ACC112 (cell line): ENCODE measurements at regions not wholly inside any gene's neighbourhood (a gene's known extent, or its start where the extent isn't known, plus 50 kb on each side); places are given as distances from the start of the nearest gene placed in this dataset.

Source experiments
- H2AFZ ChIP-seq: fragments of 200-600 bp; sonication (generic); one replicate; pipeline ENCODE4 v1.6.0; 2017; ENCODE audit warnings: antibody characterized with exemption, low read length; ENCODE audit not compliant: unreplicated experiment
- H3K27ac ChIP-seq: fragments of 200-600 bp; sonication (generic); 2 replicates; pipeline ENCODE4 v1.5.1; 2014; ENCODE audit warnings: low read depth, mild to moderate bottlenecking, antibody characterized with exemption, low read length, moderate library complexity
- H3K27me3 ChIP-seq: fragments of 200-600 bp; sonication (generic); 2 replicates; pipeline ENCODE4 v1.6.1; 2014; ENCODE audit warnings: mild to moderate bottlenecking, antibody characterized with exemption, low read length, moderate library complexity, mixed read lengths; ENCODE audit not compliant: insufficient read depth
- H3K36me3 ChIP-seq: fragments of 200-600 bp; sonication (generic); 2 replicates; pipeline ENCODE4 v1.6.1; 2016; ENCODE audit warnings: mild to moderate bottlenecking, antibody characterized with exemption, low read length, moderate library complexity, mixed read lengths; ENCODE audit not compliant: insufficient read depth
- H3K4me1 ChIP-seq: fragments of 200-600 bp; sonication (generic); one replicate; pipeline ENCODE4 v1.6.1; 2016; ENCODE audit warnings: low read length, mixed read lengths; ENCODE audit not compliant: insufficient read depth, unreplicated experiment, control insufficient read depth
- H3K4me3 ChIP-seq: fragments of 200-600 bp; sonication (generic); 2 replicates; pipeline ENCODE4 v1.5.1; 2014; ENCODE audit warnings: mild to moderate bottlenecking, low read depth, low read length
- H3K79me2 ChIP-seq: fragments of 200-600 bp; sonication (generic); one replicate; pipeline ENCODE4 v1.6.0; 2016; ENCODE audit warnings: low read length; ENCODE audit not compliant: control insufficient read depth, unreplicated experiment, insufficient read depth

- H2AFZ ChIP-seq = no peak overlapping the region
- H3K79me2 ChIP-seq = no peaks in the 10 kb centered on the region
- no peak overlapping the region for H3K27ac ChIP-seq
- H3K4me1 ChIP-seq = no peaks in the 10 kb centered on the region
- no peaks in the 10 kb centered on the region for H3K36me3 ChIP-seq
- H3K27me3 ChIP-seq = peaks cover 50% of the 10 kb centered on the region
- H3K4me3 ChIP-seq = no peak overlapping the region
Measured at GRCh38 chr14:76641541-76641940, 119.7 kb upstream of the VASH1 start.

DNA sequence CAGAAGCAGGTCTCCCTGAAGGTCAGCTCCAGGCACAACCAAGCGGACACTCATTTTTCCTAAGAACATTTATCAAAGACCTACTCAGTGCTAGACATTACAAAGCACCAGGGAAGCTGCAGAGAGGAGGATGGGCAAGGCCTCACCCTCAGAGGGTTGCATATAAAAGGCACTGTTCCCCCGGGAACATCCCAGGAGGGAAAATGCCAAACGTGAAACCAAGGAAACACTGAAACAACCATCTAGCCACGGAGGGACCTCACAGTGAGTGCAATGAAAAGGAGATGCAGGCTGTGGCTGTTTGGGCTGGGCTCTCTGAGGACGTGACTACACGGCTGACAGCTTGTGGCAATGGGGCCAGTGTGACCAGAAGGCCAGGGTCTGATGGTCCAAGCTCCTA is 117.4 kb upstream of the VASH1 start:
- Histone ChIP-seq H3K27ac (no peak overlapping the region), H3K79me2 (no peaks in the 10 kb centered on the region), H3K4me3 (no peak overlapping the region), H2AFZ (no peak overlapping the region), H3K27me3 (peaks cover 36% of the 10 kb centered on the region), H3K4me1 (no peaks in the 10 kb centered on the region), H3K36me3 (no peaks in the 10 kb centered on the region)

GRCh38 chr14:76644855-76645518 is 116.3 kb upstream of the VASH1 start:
- Histone ChIP-seq H3K79me2 (no peaks in the 10 kb centered on the region), H3K4me3 (no peak overlapping the region), H3K4me1 (no peaks in the 10 kb centered on the region), H3K27me3 (peaks cover 34% of the 10 kb centered on the region), H3K27ac (no peak overlapping the region), H2AFZ (no peak overlapping the region), H3K36me3 (no peaks in the 10 kb centered on the region)

GRCh38 chr14:76647697-76648298 is 113.5 kb upstream of the VASH1 start:
- peaks cover 38% of the 10 kb centered on the region for H3K27me3 ChIP-seq
- no peaks in the 10 kb centered on the region for H3K79me2 ChIP-seq
- no peak overlapping the region for H3K27ac ChIP-seq
- no peaks in the 10 kb centered on the region for H3K36me3 ChIP-seq
- no peak overlapping the region for H3K4me3 ChIP-seq
- H2AFZ ChIP-seq = no peak overlapping the region
- H3K4me1 ChIP-seq = no peaks in the 10 kb centered on the region

DNA sequence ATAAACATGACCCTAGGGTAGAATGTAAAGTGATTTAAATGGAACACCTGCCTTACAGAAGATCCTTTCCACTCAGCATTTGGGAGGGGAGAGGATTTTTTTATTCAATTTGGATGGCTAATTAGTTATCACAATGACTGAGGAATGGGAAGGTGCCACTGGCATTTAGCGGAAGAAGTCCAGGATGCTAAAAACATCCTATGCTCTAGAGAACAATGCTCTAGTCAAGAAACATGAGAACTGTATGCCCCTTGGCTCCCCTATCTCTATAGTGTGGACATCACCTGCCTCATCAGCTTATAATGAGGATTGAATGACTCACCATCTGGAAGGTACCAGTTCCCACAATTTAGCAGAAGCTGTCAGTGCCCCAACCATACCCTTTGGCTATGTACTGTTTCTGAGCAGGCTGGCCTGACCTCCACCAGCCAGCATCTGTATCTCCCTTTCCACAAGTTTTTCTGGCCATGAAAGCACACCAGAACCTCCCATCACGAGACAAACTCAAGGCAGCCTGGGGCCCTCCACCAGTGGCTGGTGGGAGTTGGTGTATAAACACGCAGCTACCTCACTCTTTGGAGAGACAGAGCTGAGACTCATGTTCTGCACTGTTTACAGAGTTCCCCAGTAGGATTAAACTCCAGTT is 109.7 kb upstream of the VASH1 start:
- no peak overlapping the region for H3K27ac ChIP-seq
- H3K4me3 ChIP-seq = no peak overlapping the region
- H3K4me1 ChIP-seq = no peaks in the 10 kb centered on the region
- H3K27me3 ChIP-seq = peaks cover 52% of the 10 kb centered on the region
- no peak overlapping the region for H2AFZ ChIP-seq
- no peaks in the 10 kb centered on the region for H3K36me3 ChIP-seq
- H3K79me2 ChIP-seq = no peaks in the 10 kb centered on the region

GRCh38 chr14:76653875-76654572 is 107.2 kb upstream of the VASH1 start:
- no peak overlapping the region for H3K4me3 ChIP-seq
- no peak overlapping the region for H3K27ac ChIP-seq
- H3K27me3 ChIP-seq = peaks cover 52% of the 10 kb centered on the region
- no peaks in the 10 kb centered on the region for H3K4me1 ChIP-seq
- no peak overlapping the region for H2AFZ ChIP-seq
- no peaks in the 10 kb centered on the region for H3K36me3 ChIP-seq
- H3K79me2 ChIP-seq = no peaks in the 10 kb centered on the region

- H3K27me3 ChIP-seq = peaks cover 55% of the 10 kb centered on the region
- no peak overlapping the region for H3K27ac ChIP-seq
- no peak overlapping the region for H2AFZ ChIP-seq
- H3K36me3 ChIP-seq = no peaks in the 10 kb centered on the region
- H3K4me3 ChIP-seq = no peak overlapping the region
- no peaks in the 10 kb centered on the region for H3K79me2 ChIP-seq
- H3K4me1 ChIP-seq = no peaks in the 10 kb centered on the region
Measured at GRCh38 chr14:76654573-76655108, 106.6 kb upstream of the VASH1 start.

- H2AFZ ChIP-seq = no peak overlapping the region
- H3K27me3 ChIP-seq = peaks cover 55% of the 10 kb centered on the region
- H3K27ac ChIP-seq = no peak overlapping the region
- no peak overlapping the region for H3K4me3 ChIP-seq
- no peaks in the 10 kb centered on the region for H3K36me3 ChIP-seq
- no peaks in the 10 kb centered on the region for H3K4me1 ChIP-seq
- H3K79me2 ChIP-seq = no peaks in the 10 kb centered on the region
Measured at GRCh38 chr14:76655331-76655730, 105.9 kb upstream of the VASH1 start.

- Histone ChIP-seq H3K4me3 (no peak overlapping the region), H3K27ac (no peak overlapping the region), H3K4me1 (no peaks in the 10 kb centered on the region), H3K79me2 (no peaks in the 10 kb centered on the region), H3K36me3 (no peaks in the 10 kb centered on the region), H2AFZ (no peak overlapping the region), H3K27me3 (peaks cover 45% of the 10 kb centered on the region)
Measured at GRCh38 chr14:76656592-76656991, 104.7 kb upstream of the VASH1 start.

- H3K4me3 ChIP-seq = no peak overlapping the region
Measured at GRCh38 chr14:76657404-76657803, 103.9 kb upstream of the VASH1 start.

More at GRCh38 chr14:76657404-76657803, 103.9 kb upstream of the VASH1 start:
- Histone ChIP-seq H2AFZ (no peak overlapping the region), H3K36me3 (no peaks in the 10 kb centered on the region), H3K4me1 (no peaks in the 10 kb centered on the region), H3K27ac (no peak overlapping the region), H3K79me2 (no peaks in the 10 kb centered on the region), H3K27me3 (peaks cover 43% of the 10 kb centered on the region)
